Renal cortex interstitium (tissue), 11 donors: ENCODE measurements at regions not wholly inside any gene's neighbourhood (a gene's known extent, or its start where the extent isn't known, plus 50 kb on each side); places are given as distances from the start of the nearest gene placed in this dataset.

ENCODE experiments used
- DNase-seq, 11 donors: peaks; one replicate each; pipeline ENCODE4 v3.0.0-alpha.2; 2013; ENCODE audit warnings: low read depth in 9 of 11, low spot score in 4 of 11; ENCODE audit errors: extremely low read depth in 1 of 11

DNA sequence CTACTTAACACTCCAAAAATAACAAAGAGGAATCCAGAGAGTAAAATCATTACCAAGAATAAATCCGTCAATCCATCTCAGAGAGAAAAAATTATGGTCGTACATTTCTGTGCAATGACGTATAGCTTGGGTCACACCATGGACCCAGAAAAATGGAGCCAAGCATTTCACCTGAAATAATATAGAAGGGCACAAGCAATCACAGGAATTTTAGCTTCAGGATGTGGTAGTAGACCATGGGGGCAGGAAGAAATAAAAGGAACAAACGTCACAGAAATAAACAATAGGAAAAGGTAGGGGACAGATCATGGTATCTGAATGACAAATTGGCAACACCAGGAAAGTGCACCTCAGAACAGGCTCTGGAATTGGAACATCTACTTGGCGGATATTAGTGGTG lies 231.0 kb downstream of the PLK2 start:
- DNase-seq: no peak

DNA sequence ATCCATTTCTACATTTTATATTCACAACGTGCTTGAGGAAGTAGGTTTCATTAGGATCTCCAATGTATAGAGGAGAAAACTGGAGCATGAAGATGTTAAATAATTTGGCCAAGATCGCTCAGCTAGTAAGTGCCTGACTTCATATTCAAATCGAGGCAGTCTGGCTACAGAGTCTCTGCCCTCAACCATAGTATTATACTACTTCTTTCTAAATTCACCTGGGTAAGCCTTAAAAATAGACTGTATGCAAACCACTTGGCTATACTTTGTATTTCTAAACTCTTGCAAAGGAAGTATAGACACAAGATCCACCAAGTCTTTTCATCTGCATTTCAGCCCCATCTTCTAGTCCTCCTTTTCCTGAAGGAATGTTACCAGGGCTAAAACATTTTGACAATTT lies 232.0 kb downstream of the PLK2 start:
- DNase-seq: no peak

DNA sequence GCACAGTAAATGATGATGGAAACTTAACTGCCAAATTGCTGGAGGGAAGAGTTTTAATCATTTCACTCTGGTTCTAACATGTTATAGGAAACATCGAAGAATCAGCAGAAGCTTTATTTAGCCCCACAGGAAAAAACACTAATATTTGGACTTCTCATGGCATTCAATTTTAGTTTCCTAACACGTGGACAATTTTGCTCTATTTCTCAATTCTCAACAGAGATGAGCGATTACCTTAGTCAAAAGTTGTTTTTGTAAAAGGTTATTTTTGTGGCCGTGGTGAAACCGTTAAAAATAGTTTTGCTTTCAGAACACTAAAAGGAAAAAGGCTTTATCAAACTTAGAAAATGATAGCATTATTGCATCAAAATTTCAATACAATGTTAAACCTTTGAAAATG lies 235.2 kb downstream of the PLK2 start:
- DNase-seq: no peak

DNA sequence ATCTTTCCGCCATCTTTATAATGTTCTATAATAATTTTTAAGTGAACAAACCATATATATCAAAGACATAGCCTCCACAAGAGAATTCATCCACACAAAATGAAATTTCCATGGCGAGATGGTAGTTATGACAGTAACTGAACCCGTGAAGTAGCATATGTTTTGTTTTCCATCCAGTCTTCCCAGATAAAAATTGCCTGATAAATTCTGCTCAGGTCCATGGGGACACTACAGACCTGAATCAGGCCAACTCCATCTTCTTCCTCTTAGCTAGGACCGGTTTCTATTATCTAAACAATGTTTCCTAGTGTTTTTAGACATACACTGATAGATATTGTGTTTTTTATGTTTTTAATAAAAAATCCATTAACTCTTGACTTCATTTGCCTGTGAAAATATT lies 235.7 kb downstream of the PLK2 start:
- no peak for DNase-seq

DNA sequence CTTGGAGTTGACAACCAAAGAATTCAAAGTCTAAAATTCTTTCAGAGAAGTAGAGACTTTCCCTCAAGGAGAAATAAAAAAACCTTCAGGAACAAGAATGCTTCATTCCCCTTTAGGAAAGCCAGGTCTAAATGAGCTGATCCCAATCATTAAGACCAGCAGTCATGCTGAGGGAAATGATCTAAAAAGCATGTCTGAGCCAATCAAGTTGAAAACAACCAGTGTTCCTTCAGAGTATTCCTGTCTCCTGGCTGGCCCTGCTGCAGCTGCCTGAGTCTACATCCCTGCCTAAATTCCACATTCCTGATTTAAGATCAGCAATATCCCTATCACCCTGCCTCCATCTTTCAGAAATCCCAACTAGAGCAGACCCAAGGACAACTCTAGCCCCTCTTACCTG lies 244.5 kb downstream of the PLK2 start:
- DNase-seq: no peak

DNA sequence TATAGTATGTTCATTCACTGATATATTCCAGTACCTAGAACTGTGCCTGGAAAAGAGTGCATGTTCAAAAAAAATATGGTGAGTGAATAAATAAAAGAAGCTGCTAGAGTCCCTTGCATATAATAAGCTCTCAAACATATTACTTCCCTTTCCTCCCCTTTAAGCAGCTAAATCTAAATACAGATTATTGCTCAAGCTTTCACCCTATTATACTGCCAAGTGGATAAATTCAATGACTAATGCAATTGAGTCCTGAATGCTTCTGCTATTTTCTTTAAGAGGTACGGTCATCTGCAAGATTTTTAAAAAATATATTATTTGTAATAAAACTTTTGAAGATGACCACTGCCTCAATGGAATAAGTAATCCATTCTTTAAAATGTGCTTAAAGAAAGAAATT lies 248.4 kb downstream of the PLK2 start:
- no peak for DNase-seq

DNA sequence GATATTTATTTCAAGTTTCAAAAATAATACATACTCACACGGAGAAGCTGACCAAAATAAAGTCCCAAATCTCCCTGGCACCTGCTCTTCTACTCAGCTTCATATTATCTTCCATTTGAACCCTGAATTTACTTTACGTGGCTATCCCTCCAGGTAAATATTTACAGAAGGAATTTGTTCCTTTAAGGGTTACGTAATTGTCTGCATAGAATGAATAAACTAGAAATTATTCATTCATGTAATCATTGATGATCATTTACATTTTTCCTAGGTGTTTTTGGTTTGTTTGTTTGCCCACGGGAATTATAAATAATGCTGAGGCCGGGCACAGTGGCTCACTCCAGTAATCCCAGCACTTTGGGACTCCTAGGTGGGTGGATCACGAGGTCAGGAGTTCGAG lies 251.2 kb downstream of the PLK2 start:
- no peak for DNase-seq

DNA sequence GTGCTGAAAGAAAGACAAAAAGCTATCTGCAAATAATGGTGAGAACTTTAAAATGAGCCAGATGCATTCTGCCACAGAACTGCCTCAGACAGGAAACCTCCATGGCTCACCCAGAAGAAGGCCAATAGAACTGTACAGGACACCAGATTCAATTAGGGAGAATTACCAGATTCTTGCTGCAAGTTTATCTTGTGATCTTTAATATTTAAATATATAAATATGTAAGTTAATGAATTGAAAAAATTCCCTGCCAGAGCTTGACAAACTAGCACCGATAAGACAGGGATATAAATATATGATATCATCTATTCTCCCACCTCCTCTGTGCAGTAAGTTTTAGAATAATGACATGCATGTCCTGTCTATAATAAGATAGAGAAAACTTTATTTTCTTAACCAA lies 252.8 kb downstream of the PLK2 start:
- no peak for DNase-seq

DNA sequence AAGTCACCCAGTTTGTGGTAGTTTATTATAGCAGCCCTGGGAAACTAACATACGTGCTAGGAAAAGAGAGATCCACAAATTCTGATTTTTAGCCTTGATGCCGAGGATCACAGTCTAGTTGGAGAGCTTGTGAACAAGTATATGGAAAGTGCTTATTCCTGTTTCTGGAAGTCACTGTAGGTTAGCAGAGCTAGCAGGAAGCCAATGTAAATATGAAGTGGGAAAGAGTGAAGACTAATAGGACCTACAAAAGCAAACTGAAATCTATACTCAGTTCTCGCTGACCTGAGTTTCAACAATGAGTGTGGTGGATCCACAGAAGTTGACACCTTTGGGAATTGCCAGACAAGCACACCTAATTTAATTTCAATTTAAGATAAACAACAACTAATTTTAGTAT lies 254.9 kb downstream of the PLK2 start:
- no peak for DNase-seq

DNA sequence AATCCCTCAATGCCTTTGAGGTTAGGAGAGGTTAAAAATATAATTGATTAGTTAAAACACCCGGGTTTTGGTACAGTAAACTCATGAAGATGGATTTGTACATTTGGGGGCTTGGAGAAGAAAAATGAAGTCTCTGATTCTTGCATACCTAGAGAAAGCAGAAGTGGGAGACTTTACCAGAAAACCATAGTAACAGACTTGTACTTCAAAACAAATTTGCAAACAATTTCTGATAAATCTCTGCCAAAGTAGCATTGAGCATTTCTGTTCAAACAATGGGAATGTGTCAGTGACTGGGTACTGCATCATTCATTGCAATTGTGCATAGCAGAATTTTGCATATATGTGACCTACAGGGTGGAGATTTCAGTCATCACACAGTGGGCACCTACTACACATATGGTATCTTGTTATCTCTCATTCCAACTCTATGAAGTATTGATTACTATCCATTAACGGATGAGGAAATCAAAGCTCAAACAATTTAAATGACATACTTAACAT lies 256.9 kb downstream of the PLK2 start:
- DNase-seq: no peak

DNA sequence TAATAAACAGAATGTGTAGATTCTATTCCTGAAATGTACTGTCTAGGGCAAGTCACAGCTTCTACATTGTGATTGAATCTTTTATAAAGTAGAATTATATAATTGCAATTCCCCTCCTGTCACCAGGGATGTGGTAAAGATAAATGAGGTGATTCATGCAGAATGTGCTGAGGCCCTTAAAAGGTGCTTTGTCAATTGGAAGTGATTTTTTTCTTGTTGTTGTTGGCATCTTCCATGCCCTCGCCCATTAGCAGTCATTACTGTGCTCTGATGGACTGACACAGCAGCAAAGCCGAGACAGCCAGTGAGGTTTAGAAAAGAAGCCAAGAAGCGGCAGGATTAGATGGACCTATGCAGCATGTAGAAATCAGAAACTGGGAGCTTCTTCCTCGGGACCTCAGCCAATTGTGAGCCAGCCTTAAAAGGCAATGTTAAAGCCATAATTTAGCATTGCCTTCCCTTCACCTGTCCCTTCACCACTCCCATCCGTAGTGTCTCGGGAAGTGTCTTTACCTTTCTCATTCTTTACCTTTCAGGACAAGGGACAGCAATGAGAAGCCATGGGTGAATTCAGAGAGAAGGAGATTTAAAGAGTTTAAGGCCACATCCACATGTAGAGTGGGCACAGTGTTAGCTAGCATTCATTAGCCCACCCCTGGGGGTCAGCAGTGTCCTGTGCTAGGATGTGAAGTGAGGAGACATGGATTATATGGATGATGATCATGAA lies 257.8 kb downstream of the PLK2 start:
- no peak for DNase-seq

DNA sequence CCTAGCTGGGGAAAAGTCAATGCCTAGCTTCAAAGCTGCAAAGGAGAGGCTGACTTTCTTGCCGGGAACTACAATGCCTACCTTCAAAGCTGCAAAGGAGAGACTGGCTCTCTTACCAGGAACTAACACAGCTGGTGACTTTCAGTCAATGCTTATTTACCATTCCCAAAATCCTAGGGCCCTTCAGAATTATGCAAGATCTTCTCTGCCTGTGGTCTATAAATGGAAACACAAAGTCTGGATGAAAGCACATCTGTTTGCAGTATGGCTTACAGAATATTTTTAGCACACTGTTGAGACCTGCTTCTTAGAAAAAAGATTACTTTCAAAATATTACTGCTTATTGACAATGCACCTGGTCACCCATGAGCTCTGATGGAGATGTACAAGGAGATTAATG lies 259.4 kb downstream of the PLK2 start:
- DNase-seq: no peak

DNA sequence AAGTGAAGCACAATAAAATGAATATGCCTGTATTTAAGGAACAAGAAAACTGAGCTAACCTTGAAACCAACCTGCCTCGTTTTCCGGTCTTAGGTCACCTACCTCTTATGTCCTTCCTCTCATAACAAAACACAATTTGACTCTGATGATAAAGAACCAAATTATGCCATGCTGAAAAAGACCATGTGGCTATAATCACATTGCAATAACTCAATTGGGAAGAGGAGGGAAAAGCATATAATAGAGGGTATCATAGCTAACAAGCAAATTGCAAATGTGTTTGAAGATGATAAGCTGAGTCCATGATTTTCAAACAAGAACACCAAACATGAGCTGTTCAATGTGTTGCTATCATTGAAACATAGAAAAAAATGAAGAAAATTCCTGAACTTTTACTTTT lies 260.8 kb downstream of the PLK2 start:
- DNase-seq: no peak

DNA sequence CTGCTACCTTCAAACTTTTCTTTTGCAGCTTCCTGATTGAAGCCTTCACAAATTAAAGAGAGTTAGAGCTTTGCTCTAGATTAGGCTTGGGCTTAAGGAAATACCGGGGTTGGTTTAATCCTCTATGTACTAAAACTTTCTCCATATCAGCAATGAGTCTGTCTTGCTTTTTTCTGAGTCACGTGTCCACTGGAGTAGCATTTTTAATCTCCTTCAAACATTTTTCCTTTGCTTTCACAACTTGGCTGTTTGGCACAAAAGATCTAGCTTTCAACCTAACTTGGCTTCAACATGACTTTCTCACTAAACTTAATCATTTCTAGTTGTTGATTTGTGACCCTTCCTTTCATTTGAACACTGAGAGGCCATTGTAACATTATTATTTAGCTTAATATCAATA lies 261.6 kb downstream of the PLK2 start:
- no peak for DNase-seq

DNA sequence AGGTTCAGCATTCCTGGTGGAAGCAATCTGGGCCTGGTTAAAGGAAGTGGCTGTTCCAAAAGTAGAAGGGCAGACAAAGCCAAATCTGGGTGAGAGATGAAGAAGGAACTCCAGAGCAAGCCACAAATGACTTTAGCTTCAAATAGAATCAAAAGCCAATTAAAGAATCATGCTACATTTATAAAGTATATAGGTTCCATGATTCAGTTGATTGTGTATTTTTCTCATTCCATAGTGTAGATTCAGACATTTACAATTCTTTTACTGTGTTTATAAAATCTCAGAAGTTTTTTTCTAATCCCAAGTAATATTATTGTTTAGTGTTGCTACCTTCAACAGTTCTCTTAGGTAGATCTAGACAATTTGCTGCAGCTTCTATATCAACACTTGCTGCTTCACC lies 262.0 kb downstream of the PLK2 start:
- no peak for DNase-seq

DNA sequence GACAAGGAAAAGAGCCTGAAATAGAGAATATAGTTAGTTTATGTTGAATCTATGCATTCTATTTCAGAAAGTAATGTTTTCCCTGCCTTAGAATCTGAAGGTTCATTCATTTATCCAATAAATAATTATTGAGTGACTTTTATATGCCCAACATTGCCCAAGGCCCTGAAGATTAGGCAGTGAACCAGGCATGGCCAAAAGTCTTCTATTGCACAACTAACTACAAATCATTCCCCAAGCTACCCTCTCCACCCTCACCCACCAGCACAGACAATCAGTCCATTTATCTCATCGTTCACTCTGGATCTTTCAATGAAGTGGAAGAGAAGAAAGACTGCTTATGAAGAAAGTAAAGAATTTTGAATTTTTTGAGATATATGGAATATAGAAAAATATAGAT lies 268.4 kb downstream of the PLK2 start:
- DNase-seq: no peak

DNA sequence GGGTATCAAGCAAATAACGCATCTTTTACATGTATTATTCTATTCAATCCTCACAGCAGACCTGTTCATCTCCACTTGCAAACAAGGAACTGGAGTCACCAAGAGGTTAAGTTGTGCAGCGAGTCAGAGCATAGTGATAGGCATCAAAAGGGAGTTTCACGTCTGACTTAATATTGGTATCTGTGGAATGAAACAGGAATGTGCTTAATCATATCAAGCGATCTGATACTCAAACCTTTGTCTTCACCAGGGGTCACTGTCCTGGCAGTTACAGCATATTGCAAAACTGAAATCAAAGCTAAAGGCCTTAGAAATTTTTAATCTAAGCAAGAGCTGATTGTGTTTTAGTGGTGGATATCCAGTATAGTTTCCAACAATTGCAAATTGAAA lies 271.6 kb downstream of the PLK2 start:
- DNase-seq: no peak

DNA sequence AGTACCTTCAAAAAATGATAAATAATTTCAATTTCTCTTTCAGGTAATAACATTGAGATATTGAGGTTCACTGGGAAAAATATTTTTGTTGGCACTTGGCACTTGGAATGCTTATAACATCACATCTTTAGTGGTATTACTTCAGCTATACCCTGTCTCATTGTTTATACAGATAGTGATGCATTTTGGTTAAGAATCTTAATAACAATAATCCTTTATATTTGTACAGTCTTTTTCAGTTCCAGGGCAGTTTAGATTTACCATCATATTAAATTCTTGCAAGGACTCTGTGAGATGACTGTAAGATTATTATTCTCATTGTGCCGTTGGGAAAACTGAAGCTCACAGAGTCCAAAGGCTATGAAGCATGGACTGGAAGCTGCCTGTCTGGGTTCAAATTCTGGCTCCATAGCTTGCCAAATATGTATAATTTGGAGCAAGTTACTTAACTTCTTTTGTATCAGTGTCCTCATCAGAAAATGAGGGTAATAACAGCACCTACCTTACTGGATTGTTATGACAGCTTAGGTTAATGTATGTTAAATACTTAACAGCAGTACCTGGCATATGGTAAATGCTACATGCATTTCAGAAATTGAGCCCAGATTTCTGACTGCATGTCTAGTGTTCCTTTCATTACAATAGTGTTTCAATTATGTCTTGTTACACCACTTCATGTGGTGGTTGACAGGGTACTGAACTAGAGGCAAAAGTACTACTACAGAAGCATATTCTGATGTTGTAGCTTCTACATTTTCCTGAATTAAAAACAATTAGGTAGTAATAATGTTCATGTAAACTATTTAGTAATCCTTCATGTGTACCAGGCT lies 272.2 kb downstream of the PLK2 start:
- no peak for DNase-seq

DNA sequence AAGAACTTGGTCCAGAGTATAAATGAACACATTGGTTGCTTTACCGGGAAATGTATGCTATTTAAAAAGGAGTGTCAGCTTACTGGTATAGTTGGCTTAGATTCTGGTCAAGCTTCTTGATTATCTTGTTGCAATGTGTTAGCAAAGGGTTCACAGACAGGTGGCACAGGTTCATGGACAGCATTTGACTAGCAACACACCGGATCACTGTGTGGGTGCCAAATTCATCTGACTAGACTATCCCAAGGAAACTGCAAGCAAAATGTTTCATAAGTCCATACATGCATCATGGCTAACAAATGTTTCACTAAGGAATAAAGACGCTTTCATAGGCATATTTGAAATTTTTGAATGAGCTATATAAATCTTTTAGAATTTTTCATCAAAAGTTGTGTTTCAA lies 274.1 kb downstream of the PLK2 start:
- no peak for DNase-seq

DNA sequence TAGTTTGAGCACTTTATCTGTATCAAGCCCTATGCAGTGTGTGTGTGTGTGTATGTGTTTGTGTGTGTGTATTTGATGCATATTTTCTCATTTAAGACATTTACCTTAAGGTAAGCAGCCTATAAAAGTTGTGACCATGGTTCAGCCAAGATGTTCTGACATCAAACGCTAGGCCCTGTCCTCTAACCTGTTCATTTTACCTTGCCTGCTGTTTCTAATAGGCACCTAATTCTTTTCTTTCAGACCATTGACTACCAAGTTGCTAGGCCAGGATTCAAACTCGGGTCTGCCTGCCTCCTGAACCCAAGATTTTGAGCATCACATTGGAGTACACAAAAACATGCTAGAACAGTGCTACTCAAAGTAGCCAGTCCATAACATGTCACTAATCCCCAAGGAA lies 274.5 kb downstream of the PLK2 start:
- DNase-seq: no peak

DNA sequence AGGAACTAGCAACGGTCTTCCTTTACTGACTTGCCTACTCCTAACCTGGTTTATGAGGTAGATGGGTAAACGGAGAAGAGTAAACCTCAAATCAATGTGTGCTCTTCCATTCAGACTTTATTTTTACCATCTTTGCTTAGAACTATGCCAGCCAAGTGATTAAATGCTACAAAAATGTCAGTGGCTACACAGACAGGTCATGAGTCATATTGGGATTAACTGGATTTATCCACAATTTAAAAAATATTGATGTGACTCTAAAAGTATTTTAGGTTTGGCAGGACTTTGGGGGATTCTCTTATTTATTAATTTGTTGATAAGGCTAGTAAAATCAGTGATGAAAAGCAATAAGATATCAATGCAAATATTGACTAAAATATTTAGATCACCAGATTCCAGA lies 275.0 kb downstream of the PLK2 start:
- DNase-seq: no peak
